LHCN-M2 (cell line): ENCODE measurements at regions not wholly inside any gene's neighbourhood (a gene's known extent, or its start where the extent isn't known, plus 50 kb on each side); places are given as distances from the start of the nearest gene placed in this dataset.
"Not testable (repeated sequence)": the region's sequence is repeated elsewhere in the genome, so short reads cannot be mapped to it uniquely, and the experiment has no call there.

Experiments
- DNase-seq: peaks from one replicate; pipeline ENCODE4 v3.0.0-alpha.2; 2012; ENCODE audit warnings: low read depth

- DNase-seq = no peak
Observed at GRCh38 chr20:51924509-51924908, 122.2 kb upstream of the SALL4 start.

GRCh38 chr20:51923633-51924032 lies 121.3 kb upstream of the SALL4 start:
- no peak for DNase-seq

GRCh38 chr20:51922812-51923211 lies 120.5 kb upstream of the SALL4 start:
- not testable (repeated sequence) for DNase-seq

GRCh38 chr20:51918561-51918960 lies 116.2 kb upstream of the SALL4 start:
- DNase-seq = no peak

GRCh38 chr20:51917886-51918535 lies 115.7 kb upstream of the SALL4 start:
- no peak for DNase-seq

- DNase-seq = no peak
Observed at GRCh38 chr20:51916244-51916643, 113.9 kb upstream of the SALL4 start.

GRCh38 chr20:51914758-51915157 lies 112.4 kb upstream of the SALL4 start:
- DNase-seq = no peak

GRCh38 chr20:51910321-51911050 lies 108.2 kb upstream of the SALL4 start:
- no peak for DNase-seq

GRCh38 chr20:51906679-51907078 lies 104.4 kb upstream of the SALL4 start:
- no peak for DNase-seq

- no peak for DNase-seq
Observed at GRCh38 chr20:51906049-51906448, 103.7 kb upstream of the SALL4 start.

- peak; percentile 86 for DNase-seq
Observed at GRCh38 chr20:51902933-51903332, 100.6 kb upstream of the SALL4 start.

- no peak for DNase-seq
Observed at GRCh38 chr20:51900443-51900842, 98.1 kb upstream of the SALL4 start.

- no peak for DNase-seq
Observed at GRCh38 chr20:51899674-51900073, 97.4 kb upstream of the SALL4 start.

- DNase-seq = no peak
Observed at GRCh38 chr20:51898788-51899187, 96.5 kb upstream of the SALL4 start.

GRCh38 chr20:51894619-51895018 lies 92.3 kb upstream of the SALL4 start:
- no peak for DNase-seq

- no peak for DNase-seq
Observed at GRCh38 chr20:51894201-51894600, 91.9 kb upstream of the SALL4 start.

GRCh38 chr20:51893723-51894122 lies 91.4 kb upstream of the SALL4 start:
- DNase-seq = no peak

GRCh38 chr20:51890003-51890402 lies 87.7 kb upstream of the SALL4 start:
- DNase-seq = no peak

GRCh38 chr20:51889466-51889865 lies 87.1 kb upstream of the SALL4 start:
- DNase-seq = no peak

- DNase-seq = no peak
Observed at GRCh38 chr20:51888291-51888690, 86.0 kb upstream of the SALL4 start.

GRCh38 chr20:51886891-51887608 lies 84.7 kb upstream of the SALL4 start:
- DNase-seq = no peak

- no peak for DNase-seq
Observed at GRCh38 chr20:51886341-51886740, 84.0 kb upstream of the SALL4 start.

- DNase-seq = no peak
Observed at GRCh38 chr20:51884561-51884960, 82.2 kb upstream of the SALL4 start.
